IMR-90 (cell line): ENCODE measurements at regions not wholly inside any gene's neighbourhood (a gene's known extent, or its start where the extent isn't known, plus 50 kb on each side); places are given as distances from the start of the nearest gene placed in this dataset.

Source experiments
- ATAC-seq: fragments of 200-7000 bp; cut with Tn5 transposase; 2 replicates; pipeline ENCODE4 v1.9.1; 2020; ENCODE audit warnings: low read depth, mild to moderate bottlenecking, moderate library complexity
- BruUV-seq: library from RNA; stranded (reverse); fragments of 400-500 nt; replicated peaks from 2 replicates; lab custom pipeline; 2021; lab: Mats Ljungman, UMichigan
- CTCF ChIA-PET: fragments of 300-600 bp; formaldehyde crosslinking; extraction: SDS; loops from one replicate; lab custom pipeline; 2021; ENCODE audit warnings: antibody characterized with exemption; lab: Yijun Ruan, JAX
- POLR2A ChIA-PET: fragments of 300-600 bp; sonication (Branson Sonifier 250); formaldehyde crosslinking; loops from one replicate; lab custom pipeline; 2022; ENCODE audit warnings: antibody characterized with exemption; ENCODE audit not compliant: unreplicated experiment; lab: Charles Lee
- DNase-seq: peaks from one replicate; pipeline ENCODE4 v3.0.0; 2013
- H2AFZ ChIP-seq: replicated peaks from 2 replicates; pipeline ENCODE3; 2013; ENCODE audit warnings: low read length, mild to moderate bottlenecking; ENCODE audit not compliant: poor library complexity
- H2AK5ac ChIP-seq: 2 replicates; pipeline ENCODE4 v1.6.1; 2013; ENCODE audit warnings: low read depth, low read length, inconsistent platforms
- H2AK9ac ChIP-seq: replicated peaks from 2 replicates; pipeline ENCODE3; 2013; ENCODE audit warnings: mild to moderate bottlenecking, low read depth, low read length, moderate library complexity; ENCODE audit not compliant: poor library complexity
- H2BK120ac ChIP-seq: 2 replicates; pipeline ENCODE4 v1.6.1; 2013; ENCODE audit warnings: low read depth, low read length, inconsistent platforms
- H2BK15ac ChIP-seq: 3 replicates; pipeline ENCODE4 v1.6.1; 2013; ENCODE audit warnings: low read depth, low read length, inconsistent platforms
- H2BK20ac ChIP-seq: 2 replicates; pipeline ENCODE4 v1.6.1; 2013; ENCODE audit warnings: low read depth, mild to moderate bottlenecking, inconsistent platforms, low read length, moderate library complexity
- H2BK5ac ChIP-seq: 2 replicates; pipeline ENCODE4 v1.6.1; 2013; ENCODE audit warnings: mild to moderate bottlenecking, low read depth, low read length, inconsistent platforms; ENCODE audit not compliant: poor library complexity, severe bottlenecking
- H3K14ac ChIP-seq: replicated peaks from 2 replicates; pipeline ENCODE4 v1.6.1; 2013; ENCODE audit warnings: low read depth, low read length, inconsistent platforms
- H3K18ac ChIP-seq: 2 replicates; pipeline ENCODE4 v1.6.1; 2013; ENCODE audit warnings: low read depth, low read length, control low read depth
- H3K23ac ChIP-seq: 2 replicates; pipeline ENCODE4 v1.6.1; 2013; ENCODE audit warnings: low read depth, low read length, inconsistent platforms
- H3K27ac ChIP-seq: 2 replicates; pipeline ENCODE4 v1.5.1; 2013; ENCODE audit warnings: mild to moderate bottlenecking, control low read depth, low read length; ENCODE audit not compliant: insufficient read depth
- H3K27me3 ChIP-seq: 2 replicates; pipeline ENCODE4 v1.6.1; 2013; ENCODE audit warnings: low read length; ENCODE audit not compliant: control insufficient read depth, insufficient read depth
- H3K36me3 ChIP-seq: 2 replicates; pipeline ENCODE4 v1.6.1; 2013; ENCODE audit warnings: low read length, mixed read lengths; ENCODE audit not compliant: control insufficient read depth, insufficient read depth
- H3K4ac ChIP-seq: 2 replicates; pipeline ENCODE4 v1.6.1; 2013; ENCODE audit warnings: low read depth, low read length, inconsistent platforms
- H3K4me1 ChIP-seq: 2 replicates; pipeline ENCODE4 v1.6.1; 2013; ENCODE audit warnings: low read length, mixed read lengths; ENCODE audit not compliant: control insufficient read depth, insufficient read depth
- H3K4me2 ChIP-seq: 2 replicates; pipeline ENCODE4 v1.6.1; 2013; ENCODE audit warnings: low read depth, mild to moderate bottlenecking, control low read depth, low read length, moderate library complexity
- H3K4me3 ChIP-seq: 2 replicates; pipeline ENCODE4 v1.5.1; 2013; ENCODE audit warnings: low read depth, mild to moderate bottlenecking, control low read depth, low read length, moderate library complexity; ENCODE audit not compliant: insufficient read depth
- H3K56ac ChIP-seq: 2 replicates; pipeline ENCODE4 v1.6.1; 2013; ENCODE audit warnings: low read length, inconsistent platforms; ENCODE audit not compliant: insufficient read depth; ENCODE audit errors: extremely low read depth
- H3K79me1 ChIP-seq, 2 experiments: 2 replicates each; pipeline ENCODE4 v1.6.1; 2013; ENCODE audit warnings: low read length in 2 of 2, inconsistent platforms in 1 of 2, low read depth in 1 of 2
- H3K9ac ChIP-seq: 2 replicates; pipeline ENCODE4 v1.6.1; 2013; ENCODE audit warnings: low read depth, low read length, control low read depth
- H3K9me1 ChIP-seq: 2 replicates; pipeline ENCODE4 v1.6.1; 2013; ENCODE audit warnings: low read length, inconsistent platforms; ENCODE audit not compliant: insufficient read depth
- H3K9me3 ChIP-seq: 2 replicates; pipeline ENCODE4 v1.6.1; 2013; ENCODE audit warnings: low read length; ENCODE audit not compliant: control insufficient read depth, insufficient read depth
- H4K20me1 ChIP-seq: 2 replicates; pipeline ENCODE4 v1.6.1; 2013; ENCODE audit warnings: low read length, inconsistent platforms; ENCODE audit not compliant: insufficient read depth
- H4K5ac ChIP-seq: 2 replicates; pipeline ENCODE4 v1.6.1; 2013; ENCODE audit warnings: mild to moderate bottlenecking, low read depth, low read length, control low read depth
- H4K8ac ChIP-seq, 2 experiments: 2 replicates each; pipeline ENCODE4 v1.6.1; 2013; ENCODE audit warnings: low read depth in 2 of 2, low read length in 2 of 2, control low read depth in 1 of 2, inconsistent platforms in 1 of 2
- H4K91ac ChIP-seq: 2 replicates; pipeline ENCODE4 v1.6.1; 2013; ENCODE audit warnings: low read depth, low read length, inconsistent platforms; ENCODE audit not compliant: insufficient read depth
- CHD1 ChIP-seq: IDR thresholded peaks from 2 replicates; pipeline ENCODE4 v1.6.1; 2012; ENCODE audit warnings: low read depth, low read length, improper control_type of control experiment
- ELK1 ChIP-seq: fragments of 150-350 bp; IDR thresholded peaks from 2 replicates; pipeline ENCODE4 v1.6.1; 2016; ENCODE audit warnings: low read depth, mild to moderate bottlenecking, low read length, moderate library complexity, borderline replicate concordance
- FOS ChIP-seq: fragments of 150-350 bp; IDR thresholded peaks from 2 replicates; pipeline ENCODE4 v1.6.1; 2016; ENCODE audit warnings: low read depth, low read length
- MAZ ChIP-seq: IDR thresholded peaks from 2 replicates; pipeline ENCODE4 v1.6.1; 2012; ENCODE audit warnings: low read depth, mild to moderate bottlenecking, low read length, improper control_type of control experiment, moderate library complexity, borderline replicate concordance
- NFE2L2 ChIP-seq: fragments of 150-350 bp; IDR thresholded peaks from 2 replicates; pipeline ENCODE4 v1.6.1; 2016; ENCODE audit warnings: low read depth, mild to moderate bottlenecking, low read length
- RAD21 ChIP-seq: IDR thresholded peaks from 2 replicates; pipeline ENCODE4 v1.6.1; 2012; ENCODE audit warnings: low read length, improper control_type of control experiment
- WGBS, 2 experiments: methylation state at CpG; one replicate each; pipeline versions ENCODE4 v1.1.5 to v1.1.7; 2013; ENCODE audit warnings: missing lambda C conversion rate in 2 of 2; ENCODE audit not compliant: insufficient read length in 1 of 2; ENCODE audit errors: extremely low coverage in 2 of 2; 5-methylcytosine and 5-hydroxymethylcytosine counted together
- dilution Hi-C: fragments of 300-500 bp; cut with HindIII; formaldehyde crosslinking; loops from one replicate; pipeline ENCODE4 v1.14.3; 2018; ENCODE audit warnings: low sequenced_read_pairs; ENCODE audit not compliant: unreplicated experiment
- in situ Hi-C: fragments of 300-500 bp; cut with MboI; formaldehyde crosslinking; loops from 3 replicates; pipeline ENCODE4 v1.14.3; 2019; ENCODE audit warnings: low sequenced_read_pairs, inconsistent platforms, mixed read lengths
- intact Hi-C: fragments of 100-400 bp; cut with micrococcal nuclease; formaldehyde crosslinking; loops from 2 replicates; pipeline ENCODE4 v1.10.0; 2022
- TF ChIP-seq, protein P1 (sequence below): conservative IDR thresholded peaks from 2 replicates; pipeline ENCODE4 v1.5.1; 2012; ENCODE audit warnings: mild to moderate bottlenecking, low read depth, low read length, improper control_type of control experiment

- no peak overlapping the region for H4K8ac ChIP-seq
- POLR2A ChIA-PET = no interaction called here
- H3K9ac ChIP-seq = no peak overlapping the region
- H4K20me1 ChIP-seq = no peaks in the 10 kb centered on the region
- no peak overlapping the region for H3K4me2 ChIP-seq
- no peak overlapping the region for H3K4me3 ChIP-seq
- no peak overlapping the region for H2BK20ac ChIP-seq
- H3K56ac ChIP-seq = no peak overlapping the region
- no peaks in the 10 kb centered on the region for H3K9me1 ChIP-seq
- H3K23ac ChIP-seq = no peak overlapping the region
- no peak for DNase-seq
- TF ChIP-seq CHD1 (no peak), MAZ (no peak), FOS (no peak), RAD21 (no peak), NFE2L2 (no peak), ELK1 (no peak)
- TF ChIP-seq, protein P1, sequence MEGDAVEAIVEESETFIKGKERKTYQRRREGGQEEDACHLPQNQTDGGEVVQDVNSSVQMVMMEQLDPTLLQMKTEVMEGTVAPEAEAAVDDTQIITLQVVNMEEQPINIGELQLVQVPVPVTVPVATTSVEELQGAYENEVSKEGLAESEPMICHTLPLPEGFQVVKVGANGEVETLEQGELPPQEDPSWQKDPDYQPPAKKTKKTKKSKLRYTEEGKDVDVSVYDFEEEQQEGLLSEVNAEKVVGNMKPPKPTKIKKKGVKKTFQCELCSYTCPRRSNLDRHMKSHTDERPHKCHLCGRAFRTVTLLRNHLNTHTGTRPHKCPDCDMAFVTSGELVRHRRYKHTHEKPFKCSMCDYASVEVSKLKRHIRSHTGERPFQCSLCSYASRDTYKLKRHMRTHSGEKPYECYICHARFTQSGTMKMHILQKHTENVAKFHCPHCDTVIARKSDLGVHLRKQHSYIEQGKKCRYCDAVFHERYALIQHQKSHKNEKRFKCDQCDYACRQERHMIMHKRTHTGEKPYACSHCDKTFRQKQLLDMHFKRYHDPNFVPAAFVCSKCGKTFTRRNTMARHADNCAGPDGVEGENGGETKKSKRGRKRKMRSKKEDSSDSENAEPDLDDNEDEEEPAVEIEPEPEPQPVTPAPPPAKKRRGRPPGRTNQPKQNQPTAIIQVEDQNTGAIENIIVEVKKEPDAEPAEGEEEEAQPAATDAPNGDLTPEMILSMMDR = no peak
- H4K91ac ChIP-seq = no peak overlapping the region
- no peak overlapping the region for H2BK15ac ChIP-seq
- no peak overlapping the region for H2BK120ac ChIP-seq
- H2AFZ ChIP-seq = no peak overlapping the region
- dilution Hi-C loops (no loop called here), in situ Hi-C loops (no loop called here), intact Hi-C loops (no loop called here)
- H2AK9ac ChIP-seq = no peak overlapping the region
- H3K4ac ChIP-seq = no peak overlapping the region
- WGBS, 2 experiments = no CpG with 5 or more reads among the region's 5 CpGs
- CTCF ChIA-PET = no interaction called here
- no peak overlapping the region for H2AK5ac ChIP-seq
- H3K36me3 ChIP-seq = no peaks in the 10 kb centered on the region
- H3K18ac ChIP-seq = no peak overlapping the region
- no peak overlapping the region for H4K5ac ChIP-seq
- no peaks in the 10 kb centered on the region for H3K79me1 ChIP-seq
- H3K27me3 ChIP-seq = peaks cover 3% of the 10 kb centered on the region; the same call in 1 of the 2 replicates
- no peaks in the 10 kb centered on the region for H3K4me1 ChIP-seq
- no TSS peak for BruUV-seq
- no peak overlapping the region for H3K14ac ChIP-seq
- no peak overlapping the region for H2BK5ac ChIP-seq
- no peak for ATAC-seq
- H3K27ac ChIP-seq = no peak overlapping the region
- no peaks in the 10 kb centered on the region for H3K9me3 ChIP-seq
Observed at GRCh38 chr1:29548091-29548490, 311.8 kb downstream of the PTPRU start.
